ENCODE measurements at regions not wholly inside any gene's neighbourhood (a gene's known extent, or its start where the extent isn't known, plus 50 kb on each side); places are given as distances from the start of the nearest gene placed in this dataset.

DNA sequence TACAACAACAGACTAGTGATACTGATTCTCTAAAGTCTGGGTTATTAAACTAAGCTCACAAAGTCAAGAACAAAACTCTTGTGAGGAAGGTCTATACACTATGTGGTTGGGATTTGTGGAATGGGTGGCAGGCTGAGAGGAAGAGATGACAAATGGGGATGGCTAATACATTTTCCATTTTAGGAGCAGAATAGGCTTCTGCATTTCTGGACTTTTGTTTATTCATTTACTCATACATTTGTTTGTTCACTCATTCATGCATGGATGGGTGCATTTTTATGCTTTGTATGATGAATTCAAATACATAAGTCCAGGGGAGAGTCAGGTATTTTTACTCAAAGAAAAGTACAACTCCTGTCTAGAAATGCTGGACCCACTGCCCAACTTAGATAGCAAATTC, 637.4 kb upstream of the CDH2 start:
- TF ChIP-seq, protein P1, sequence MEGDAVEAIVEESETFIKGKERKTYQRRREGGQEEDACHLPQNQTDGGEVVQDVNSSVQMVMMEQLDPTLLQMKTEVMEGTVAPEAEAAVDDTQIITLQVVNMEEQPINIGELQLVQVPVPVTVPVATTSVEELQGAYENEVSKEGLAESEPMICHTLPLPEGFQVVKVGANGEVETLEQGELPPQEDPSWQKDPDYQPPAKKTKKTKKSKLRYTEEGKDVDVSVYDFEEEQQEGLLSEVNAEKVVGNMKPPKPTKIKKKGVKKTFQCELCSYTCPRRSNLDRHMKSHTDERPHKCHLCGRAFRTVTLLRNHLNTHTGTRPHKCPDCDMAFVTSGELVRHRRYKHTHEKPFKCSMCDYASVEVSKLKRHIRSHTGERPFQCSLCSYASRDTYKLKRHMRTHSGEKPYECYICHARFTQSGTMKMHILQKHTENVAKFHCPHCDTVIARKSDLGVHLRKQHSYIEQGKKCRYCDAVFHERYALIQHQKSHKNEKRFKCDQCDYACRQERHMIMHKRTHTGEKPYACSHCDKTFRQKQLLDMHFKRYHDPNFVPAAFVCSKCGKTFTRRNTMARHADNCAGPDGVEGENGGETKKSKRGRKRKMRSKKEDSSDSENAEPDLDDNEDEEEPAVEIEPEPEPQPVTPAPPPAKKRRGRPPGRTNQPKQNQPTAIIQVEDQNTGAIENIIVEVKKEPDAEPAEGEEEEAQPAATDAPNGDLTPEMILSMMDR (IDR thresholded peaks at IDR 0.05) = no peak
- no peak for TF ChIP-seq ZFX (IDR thresholded peaks at IDR 0.05; ENCODE audit: borderline replicate concordance)
